GM19023 (cell line): ENCODE measurements at regions not wholly inside any gene's neighbourhood (a gene's known extent, or its start where the extent isn't known, plus 50 kb on each side); places are given as distances from the start of the nearest gene placed in this dataset.

Source experiments
- ATAC-seq: cut with Tn5 transposase; IDR thresholded peaks from one replicate; pipeline ENCODE4 v1.9.1; 2021; ENCODE audit warnings: mild to moderate bottlenecking, moderate library complexity; ENCODE audit not compliant: unreplicated experiment

DNA sequence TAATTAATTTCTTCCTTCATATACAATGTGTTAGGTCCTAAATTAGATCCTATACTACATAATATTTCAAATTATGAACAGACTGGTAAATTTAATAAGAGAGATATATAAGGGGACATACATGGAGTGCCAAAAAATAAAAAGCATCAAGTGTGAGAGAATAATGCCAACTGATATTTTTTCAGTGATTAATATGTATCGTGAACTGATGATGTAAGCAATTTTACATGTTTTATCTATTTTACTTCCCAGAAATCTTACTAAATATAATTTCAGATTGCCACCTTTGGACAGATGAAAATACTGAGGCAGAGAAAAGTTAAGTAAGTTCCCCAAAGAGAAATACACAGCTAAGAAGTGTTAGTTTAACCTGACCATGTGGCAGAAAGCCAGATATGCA lies 870.8 kb downstream of the SLITRK5 start:
- ATAC-seq: no peak

- no peak for ATAC-seq
Observed at GRCh38 chr13:88544836-88545235, 873.7 kb downstream of the SLITRK5 start.

DNA sequence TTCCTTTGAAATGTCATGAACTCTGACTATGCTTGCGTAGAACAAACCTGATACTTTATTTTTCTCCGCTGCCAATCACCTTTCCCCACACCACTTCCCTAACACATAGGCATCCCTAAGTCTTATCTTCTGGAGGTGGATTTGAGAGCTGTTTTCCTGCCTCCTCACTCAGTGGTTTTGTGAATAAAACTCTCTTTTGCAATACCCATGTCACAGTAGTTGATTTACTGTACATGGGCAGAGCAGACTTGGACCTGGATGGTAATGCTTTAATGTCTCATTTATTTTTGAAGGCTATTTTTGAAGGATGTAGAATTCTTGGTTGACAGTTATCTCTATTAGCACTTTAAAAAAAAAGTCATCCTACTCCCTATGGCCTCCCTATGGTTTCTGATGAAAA lies 881.8 kb downstream of the SLITRK5 start:
- ATAC-seq: no peak

- ATAC-seq: no peak
Observed at GRCh38 chr13:88565566-88565965, 894.4 kb downstream of the SLITRK5 start.

- ATAC-seq: no peak
Observed at GRCh38 chr13:88585861-88586260, 914.7 kb downstream of the SLITRK5 start.

DNA sequence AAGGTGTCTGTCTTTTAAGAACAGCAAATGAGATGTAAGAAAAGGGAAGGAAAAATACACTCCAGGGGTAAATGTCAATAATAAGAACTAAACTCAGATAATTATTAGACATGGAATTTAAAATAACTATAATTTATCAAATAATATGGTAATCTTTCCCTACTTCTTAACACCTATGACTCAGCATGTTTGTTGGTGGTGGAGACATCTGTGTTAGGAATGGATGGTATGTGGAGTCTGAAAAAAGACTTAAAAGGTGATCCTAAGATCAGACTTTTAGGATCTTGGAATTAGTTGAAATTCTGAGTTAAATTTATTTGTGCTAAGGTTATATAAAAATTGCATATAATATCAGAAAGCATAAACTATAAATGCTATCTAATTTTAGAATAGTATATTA lies 915.1 kb downstream of the SLITRK5 start:
- no peak for ATAC-seq

- no peak for ATAC-seq
Observed at GRCh38 chr13:88590574-88590973, 919.4 kb downstream of the SLITRK5 start.

DNA sequence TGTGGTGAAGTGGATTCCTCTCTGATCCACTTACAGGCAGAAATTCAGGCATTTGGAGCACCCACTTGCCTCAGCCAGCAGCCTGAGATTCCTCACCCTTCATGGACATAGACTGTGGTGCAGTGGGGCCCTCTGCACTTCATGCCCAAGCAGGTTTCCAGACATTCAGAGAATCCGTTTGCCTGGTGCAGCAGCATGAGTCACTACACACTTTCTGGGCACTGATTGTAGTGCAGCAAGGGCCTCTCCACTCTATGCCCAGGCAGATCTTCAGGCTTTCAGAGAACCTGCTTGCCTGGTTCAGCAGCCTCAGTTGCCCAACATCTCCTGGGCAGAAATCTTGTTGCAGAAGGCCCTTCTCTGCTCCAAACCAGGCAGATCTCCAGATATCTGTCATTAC lies 920.9 kb downstream of the SLITRK5 start:
- no peak for ATAC-seq

DNA sequence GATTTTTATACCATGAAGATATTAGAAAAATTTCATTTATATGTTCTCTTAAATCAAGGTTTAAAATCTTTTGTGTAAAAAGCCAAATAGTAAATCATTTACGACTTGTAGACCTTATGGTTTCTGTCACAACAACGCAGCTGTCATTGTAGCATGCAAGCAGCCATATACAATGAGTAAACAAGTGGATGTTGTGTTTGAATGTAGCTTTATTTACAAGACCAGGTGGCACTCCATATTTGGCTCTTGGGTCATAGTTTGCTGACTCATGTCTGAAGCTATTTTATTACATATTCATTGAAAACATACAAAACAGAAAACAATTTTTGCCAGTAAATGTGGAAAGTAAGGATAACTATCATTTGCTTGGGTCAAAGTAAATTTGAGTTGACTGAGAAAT lies 930.8 kb downstream of the SLITRK5 start:
- no peak for ATAC-seq

- no peak for ATAC-seq
Observed at GRCh38 chr13:88602786-88603777, 931.9 kb downstream of the SLITRK5 start.

DNA sequence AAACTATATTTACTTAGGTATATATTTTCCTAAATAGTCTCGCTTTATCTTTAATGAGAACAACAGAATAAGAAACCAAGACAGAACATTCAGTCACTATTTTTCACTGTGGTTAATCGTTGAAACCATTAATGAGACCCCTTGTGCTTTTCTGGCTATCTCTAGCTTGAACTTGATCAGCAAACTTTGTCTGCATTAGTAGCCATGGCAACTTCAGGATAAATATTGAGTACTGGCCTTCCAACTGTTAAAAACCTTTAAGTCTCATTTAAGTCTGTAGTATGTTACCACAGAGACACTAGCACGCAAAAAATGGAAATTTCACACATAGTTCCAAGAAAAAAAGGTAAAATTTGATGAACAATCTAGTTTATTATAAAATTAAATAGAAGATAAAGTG lies 946.0 kb downstream of the SLITRK5 start:
- no peak for ATAC-seq

- no peak for ATAC-seq
Observed at GRCh38 chr13:88622362-88622973, 951.3 kb downstream of the SLITRK5 start.

GRCh38 chr13:88623150-88623549 lies 952.0 kb downstream of the SLITRK5 start:
- no peak for ATAC-seq

GRCh38 chr13:88627071-88627470 lies 955.9 kb downstream of the SLITRK5 start:
- ATAC-seq: no peak

DNA sequence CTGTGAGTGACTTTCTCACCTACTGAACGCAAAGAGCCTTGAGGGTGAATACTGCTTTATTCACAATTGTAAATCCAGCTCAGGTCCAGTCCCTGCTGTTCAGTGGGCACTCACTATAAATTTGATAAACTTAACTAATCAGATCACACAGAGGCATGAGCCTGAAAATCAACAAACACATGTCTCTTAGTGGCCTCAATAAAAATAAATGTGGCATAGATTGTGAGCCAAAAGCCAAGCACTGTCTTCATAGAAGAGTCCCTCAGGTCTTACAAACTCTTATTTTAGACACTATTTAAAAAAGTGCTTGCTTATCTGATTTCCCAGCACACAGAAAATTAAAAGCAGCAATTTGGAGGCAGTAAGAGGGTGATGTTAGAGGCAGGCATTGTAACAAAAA lies 957.7 kb downstream of the SLITRK5 start:
- no peak for ATAC-seq

GRCh38 chr13:88637935-88638334 lies 966.8 kb downstream of the SLITRK5 start:
- no peak for ATAC-seq

DNA sequence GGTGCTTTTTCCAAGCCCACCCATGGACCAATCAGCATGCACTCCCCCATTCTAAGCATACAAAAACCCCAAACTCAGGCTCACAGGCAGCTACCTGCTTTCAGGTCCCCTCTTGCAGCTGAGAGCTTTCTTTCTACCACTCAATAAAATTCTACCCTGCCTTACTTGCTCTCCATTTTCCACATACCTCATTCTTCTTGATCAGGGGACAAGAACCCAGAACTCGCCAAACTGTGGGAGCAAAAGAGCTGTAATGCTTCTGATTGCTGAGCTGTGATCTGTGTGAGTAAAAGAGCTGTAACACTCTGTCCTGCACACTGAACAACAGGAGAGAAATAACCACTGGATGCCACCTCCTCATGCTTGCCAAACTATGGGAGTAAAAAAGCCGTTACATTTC lies 972.1 kb downstream of the SLITRK5 start:
- no peak for ATAC-seq

DNA sequence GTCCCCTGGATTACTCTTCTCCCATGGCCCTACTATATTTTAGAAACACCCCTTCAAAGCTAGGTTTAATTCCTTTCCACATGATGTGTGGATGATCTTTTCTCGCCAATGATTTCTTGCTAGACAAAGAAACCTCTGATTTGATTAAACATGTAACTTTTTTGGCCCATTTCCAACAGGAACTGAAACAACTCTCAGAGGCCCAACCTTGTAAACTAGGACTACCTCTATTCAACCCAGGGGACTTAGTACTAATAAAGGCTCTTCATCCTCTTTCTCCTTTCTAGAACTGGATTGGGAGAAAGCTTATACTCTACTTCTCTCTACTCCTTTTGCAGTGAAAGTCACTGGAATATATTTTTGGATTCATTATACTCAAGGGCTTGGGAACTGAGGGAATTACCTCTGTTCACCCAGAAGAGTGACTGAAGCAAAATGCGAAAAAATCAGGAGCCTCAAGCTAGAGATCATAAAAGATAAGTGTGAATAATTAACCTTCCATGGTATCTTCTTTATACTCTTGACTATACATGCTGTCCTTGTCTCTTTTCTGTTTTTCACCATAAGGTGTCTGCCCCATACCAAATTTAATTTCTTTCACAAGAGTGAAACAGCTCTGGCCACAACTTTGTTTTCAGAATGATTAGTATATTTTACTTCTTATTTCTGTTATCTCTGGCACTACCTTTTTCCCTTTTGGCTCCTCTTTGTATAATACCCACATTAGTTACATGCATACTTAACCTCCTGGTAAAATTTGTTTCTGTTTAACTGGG lies 977.6 kb downstream of the SLITRK5 start:
- ATAC-seq: no peak

DNA sequence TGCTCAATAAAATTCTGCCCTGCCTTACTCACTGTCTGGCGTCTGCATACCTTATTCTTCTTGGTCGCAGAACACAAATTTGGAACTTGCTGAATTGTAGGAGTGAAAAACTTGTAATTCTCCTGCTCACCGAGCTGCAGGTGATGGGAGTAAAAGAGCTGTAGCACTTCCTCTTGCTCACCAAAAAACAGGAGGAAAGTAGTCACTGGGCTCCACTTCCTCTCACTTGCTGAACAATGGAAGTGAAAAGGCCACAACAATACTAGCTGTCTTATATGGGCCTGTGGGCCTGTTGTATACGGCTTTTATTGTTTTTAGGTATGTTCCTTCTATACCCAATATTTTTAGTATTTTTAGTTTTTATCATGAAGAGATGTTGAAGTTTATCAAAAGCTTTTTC lies 978.7 kb downstream of the SLITRK5 start:
- no peak for ATAC-seq

DNA sequence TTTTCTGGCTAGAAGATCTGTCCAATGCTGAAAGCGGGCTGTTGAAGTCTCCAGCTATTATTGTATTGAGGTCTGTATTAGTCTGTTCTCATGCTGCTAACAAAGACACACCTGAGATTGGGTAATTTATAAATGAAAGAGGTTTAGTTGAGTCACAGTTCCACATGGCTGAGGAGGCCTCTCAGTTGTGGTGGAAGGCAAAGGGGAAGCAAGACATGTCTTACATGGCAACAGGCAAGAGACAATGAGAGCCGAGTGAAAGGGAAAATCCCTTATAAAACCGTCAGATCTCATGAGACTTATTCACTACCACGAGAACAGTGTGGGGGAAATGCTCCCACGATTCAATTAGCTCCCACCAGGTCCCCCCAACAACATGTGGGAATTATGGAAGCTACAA lies 980.4 kb downstream of the SLITRK5 start:
- ATAC-seq: no peak

DNA sequence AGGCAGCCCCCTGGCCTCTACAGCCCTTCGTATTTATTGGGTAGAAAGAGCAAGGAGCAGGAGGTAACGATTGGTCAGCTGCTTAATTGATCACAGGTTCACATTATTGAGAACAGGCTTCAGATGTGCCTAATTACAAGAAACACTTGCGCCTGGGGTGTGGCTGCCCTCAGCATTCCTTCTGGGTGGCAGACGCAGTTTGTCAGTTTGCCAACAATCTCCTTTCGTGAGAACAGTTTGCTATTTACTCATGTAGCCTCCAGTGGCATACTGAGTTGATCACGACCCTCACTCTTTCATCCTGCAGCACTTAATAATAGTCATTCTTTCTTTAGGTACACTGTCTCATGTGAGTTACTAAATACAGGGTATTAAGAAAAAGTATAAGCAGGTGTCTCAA lies 985.6 kb downstream of the SLITRK5 start:
- ATAC-seq: no peak

DNA sequence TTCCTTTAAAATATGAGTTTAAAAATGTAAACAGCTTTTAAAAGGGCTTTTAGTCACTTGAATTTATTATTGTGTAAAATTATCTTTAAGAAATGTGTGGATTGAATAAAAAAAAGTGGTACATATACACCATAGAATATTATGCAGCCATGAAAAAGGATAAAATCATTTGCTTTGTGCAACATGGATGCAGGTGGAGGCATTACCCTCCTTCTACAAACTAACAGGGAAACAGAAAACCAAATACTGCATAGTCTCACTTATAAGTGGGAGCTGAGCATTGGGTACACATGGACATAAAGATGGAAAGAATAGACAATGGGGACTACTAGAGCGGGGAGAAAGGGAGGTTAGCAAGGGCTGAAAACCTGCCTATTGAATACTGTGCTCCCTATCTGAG lies 999.3 kb downstream of the SLITRK5 start:
- no peak for ATAC-seq
